AG08395 (cell line): ENCODE measurements at regions not wholly inside any gene's neighbourhood (a gene's known extent, or its start where the extent isn't known, plus 50 kb on each side); places are given as distances from the start of the nearest gene placed in this dataset.
"Not testable (repeated sequence)": the region's sequence is repeated elsewhere in the genome, so short reads cannot be mapped to it uniquely, and the experiment has no call there.

ENCODE experiments used
- DNase-seq: peaks from one replicate; pipeline ENCODE4 v3.0.0; 2012; ENCODE audit warnings: mixed read lengths, low spot score

GRCh38 chr6:168852376-168852884 lies 401.2 kb downstream of the THBS2 start:
- DNase-seq, result peak; percentile 15

GRCh38 chr6:168851460-168852375 lies 401.9 kb downstream of the THBS2 start:
- peak; percentile 21 for DNase-seq

DNA sequence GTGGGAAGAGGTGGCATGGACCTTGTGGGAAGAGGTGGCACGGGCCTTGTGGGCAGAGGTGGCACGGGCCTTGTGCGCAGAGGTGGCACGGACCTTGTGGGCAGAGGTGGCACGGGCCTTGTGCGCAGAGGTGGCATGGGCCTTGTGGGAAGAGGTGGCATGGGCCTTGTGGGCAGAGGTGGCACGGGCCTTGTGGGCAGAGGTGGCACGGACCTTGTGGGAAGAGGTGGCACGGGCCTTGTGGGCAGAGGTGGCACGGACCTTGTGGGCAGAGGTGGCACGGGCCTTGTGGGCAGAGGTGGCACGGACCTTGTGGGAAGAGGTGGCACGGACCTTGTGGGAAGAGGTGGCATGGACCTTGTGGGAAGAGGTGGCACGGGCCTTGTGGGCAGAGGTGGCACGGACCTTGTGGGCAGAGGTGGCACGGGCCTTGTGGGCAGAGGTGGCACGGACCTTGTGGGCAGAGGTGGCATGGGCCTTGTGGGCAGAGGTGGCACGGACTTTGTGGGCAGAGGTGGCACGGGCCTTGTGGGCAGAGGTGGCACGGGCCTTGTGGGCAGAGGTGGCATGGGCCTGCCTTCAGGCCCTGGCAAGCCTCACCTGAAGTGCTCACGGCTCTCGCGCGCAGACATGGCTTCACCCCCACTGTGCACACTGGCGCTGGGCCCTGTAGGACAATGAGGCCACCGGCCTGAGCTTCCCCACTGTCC lies 403.5 kb downstream of the THBS2 start:
- not testable (repeated sequence) for DNase-seq

- no peak for DNase-seq
Measured at GRCh38 chr6:168849459-168849858, 404.2 kb downstream of the THBS2 start.

GRCh38 chr6:168848797-168849196 lies 404.8 kb downstream of the THBS2 start:
- DNase-seq, result no peak

DNA sequence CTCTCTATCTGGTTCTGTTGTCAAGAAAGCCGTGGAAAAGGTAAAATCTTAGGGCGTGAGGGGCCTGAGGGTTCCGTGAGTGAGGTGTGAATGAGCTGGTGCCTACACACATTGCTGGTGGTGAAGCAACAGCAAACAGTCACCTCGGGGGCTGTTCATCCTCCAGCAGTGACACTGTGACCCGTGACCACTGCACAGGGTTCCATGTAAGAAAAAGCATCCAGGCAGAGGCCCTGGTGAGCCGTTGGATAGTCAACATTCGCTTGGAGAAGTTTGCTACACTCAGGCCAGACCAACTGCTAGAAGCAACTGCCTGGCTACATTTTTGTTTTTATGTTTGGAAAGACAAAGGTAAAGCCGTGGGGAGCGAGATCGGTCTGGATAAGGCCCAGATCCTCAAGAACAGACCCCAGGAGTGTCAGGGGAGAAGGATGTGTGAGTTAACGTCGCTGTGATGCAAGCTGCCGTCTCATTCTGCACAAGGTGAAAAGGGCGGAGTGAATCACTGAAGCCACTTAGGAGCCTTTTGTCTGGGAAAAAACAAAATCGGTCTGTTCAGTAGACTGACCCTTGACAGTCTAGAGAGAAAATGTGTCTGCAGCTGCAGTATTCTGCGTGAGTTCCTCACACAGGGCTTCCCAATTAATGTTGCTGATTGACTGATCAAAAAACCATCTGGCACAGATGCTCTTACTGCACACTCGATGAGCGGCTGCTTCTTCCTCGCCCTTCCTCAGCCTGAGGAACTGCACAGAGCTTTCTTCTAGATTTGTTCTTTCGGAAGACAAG lies 404.0 kb downstream of the SMOC2 start:
- no peak for DNase-seq

DNA sequence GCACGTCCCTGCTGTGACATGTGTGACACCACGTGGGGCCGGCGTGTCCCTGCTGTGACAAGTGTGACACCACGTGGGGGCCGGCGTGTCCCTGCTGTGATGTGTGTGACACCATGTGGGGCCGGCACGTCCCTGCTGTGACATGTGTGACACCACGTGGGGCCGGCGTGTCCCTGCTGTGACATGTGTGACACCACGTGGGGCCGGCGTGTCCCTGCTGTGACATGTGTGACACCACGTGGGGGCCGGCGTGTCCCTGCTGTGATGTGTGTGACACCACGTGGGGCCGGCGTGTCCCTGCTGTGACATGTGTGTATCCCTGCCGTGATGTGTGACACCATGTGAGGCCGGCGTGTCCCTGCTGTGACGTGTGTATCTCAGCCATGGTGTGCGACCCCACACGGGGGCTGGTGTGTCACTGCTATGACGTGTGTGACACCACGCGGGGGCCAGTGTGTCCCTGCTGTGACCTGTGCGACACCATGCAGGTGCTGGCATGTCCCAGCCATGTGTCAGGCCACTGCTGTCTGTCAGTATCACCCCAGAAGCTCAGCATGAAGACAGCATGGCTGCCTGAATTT lies 401.7 kb downstream of the SMOC2 start:
- DNase-seq, result not testable (repeated sequence)

GRCh38 chr6:168841609-168842278 lies 400.8 kb downstream of the SMOC2 start:
- no peak for DNase-seq

DNA sequence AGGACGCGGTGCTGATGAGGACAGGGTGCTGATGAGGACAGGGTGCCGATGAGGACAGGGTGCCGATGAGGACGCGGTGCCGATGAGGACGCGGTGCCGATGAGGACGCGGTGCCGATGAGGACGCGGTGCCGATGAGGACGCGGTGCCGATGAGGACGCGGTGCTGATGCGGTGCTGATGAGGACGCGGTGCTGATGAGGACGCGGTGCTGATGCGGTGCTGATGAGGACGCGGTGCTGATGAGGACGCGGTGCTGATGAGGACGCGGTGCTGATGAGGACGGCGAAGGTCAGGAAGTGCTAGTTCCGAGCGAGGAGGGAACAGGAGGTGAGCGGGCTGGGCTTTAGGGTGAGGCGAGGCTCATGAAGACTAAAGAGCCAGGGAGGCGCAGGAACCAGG lies 399.9 kb downstream of the SMOC2 start:
- DNase-seq, result not testable (repeated sequence)

DNA sequence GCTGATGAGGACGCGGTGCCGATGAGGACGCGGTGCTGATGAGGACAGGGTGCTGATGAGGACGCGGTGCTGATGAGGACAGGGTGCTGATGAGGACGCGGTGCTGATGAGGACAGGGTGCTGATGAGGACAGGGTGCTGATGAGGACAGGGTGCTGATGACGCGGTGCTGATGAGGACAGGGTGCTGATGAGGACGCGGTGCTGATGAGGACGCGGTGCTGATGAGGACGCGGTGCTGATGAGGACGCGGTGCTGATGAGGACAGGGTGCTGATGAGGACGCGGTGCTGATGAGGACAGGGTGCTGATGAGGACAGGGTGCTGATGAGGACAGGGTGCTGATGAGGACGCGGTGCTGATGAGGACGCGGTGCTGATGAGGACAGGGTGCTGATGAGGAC lies 399.3 kb downstream of the SMOC2 start:
- not testable (repeated sequence) for DNase-seq

DNA sequence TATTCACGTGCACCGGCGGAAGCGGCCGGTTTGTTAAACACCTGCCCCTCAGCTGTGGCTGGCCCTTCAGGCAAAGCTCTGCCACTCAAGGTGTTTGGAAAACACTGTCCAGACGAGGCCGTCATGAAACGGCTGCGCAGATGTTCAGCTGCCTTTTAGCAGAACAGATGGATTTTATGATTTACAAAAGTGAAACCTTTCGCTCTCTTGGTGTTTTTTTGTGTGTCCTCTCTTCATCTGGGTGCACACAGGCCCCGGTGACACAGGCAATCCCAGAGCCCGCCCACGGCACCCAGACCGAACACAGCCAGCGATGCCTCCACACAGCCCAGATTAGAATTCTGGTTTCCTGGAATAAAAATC lies 397.0 kb downstream of the SMOC2 start:
- DNase-seq, result no peak

DNA sequence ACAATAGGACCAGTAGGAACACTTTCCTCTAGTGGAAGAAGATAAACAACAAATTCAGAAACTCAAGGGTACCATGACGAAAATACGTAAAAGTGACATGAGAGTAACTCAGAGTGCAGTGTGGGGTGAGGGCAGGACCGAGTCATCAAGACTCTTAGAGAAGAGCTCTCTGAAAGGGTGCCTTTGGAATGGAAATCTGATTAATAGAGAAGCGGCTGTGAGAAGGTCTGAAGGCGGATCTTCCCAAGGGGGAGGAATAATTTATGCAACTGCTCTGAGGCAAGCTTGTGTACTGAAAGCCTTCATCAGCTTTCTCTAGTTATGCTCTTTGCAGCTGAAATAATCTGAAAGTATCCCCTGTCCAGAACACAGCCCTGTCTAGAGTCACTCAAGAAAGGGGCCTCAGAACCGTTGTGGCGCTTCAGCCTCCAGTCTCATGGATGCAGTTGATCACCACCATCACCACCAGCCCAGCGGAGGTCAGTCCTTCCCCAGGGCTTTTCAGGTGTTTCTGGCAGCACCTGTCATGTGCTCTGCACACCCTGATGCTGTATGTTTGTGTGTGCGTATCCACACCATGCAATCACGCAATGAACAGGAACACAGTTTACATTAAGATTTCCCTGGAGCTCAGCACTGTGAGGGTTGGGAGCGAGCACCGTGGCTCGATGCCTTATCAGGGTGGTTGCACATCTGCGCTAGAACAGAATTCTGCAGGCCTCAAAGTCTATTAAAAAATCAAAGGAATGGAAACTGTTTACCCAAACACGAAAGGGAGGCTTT lies 396.5 kb downstream of the SMOC2 start:
- no peak for DNase-seq

- DNase-seq, result no peak
Measured at GRCh38 chr6:168835991-168836390, 395.0 kb downstream of the SMOC2 start.

DNA sequence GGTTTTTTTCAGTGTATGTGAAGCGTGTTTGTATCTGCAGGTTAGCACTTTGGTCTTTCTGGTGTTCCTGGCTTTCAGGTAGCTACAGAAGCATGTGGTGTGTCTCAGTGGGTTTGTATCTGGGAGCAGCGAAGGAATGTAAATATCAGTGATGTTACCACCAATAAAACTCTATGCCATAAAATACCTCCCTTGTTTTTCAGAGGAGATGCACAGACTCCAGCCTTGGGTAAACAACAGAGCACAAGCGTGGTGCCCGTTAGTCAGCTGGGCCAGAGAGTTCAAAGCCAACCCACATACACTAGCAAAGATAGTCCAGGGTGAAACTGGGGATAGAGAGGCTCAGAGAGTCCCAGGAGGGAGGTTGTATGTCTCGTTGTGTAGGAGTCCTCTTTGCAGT lies 393.8 kb downstream of the SMOC2 start:
- no peak for DNase-seq

- no peak for DNase-seq
Measured at GRCh38 chr6:168834042-168834587, 393.1 kb downstream of the SMOC2 start.

DNA sequence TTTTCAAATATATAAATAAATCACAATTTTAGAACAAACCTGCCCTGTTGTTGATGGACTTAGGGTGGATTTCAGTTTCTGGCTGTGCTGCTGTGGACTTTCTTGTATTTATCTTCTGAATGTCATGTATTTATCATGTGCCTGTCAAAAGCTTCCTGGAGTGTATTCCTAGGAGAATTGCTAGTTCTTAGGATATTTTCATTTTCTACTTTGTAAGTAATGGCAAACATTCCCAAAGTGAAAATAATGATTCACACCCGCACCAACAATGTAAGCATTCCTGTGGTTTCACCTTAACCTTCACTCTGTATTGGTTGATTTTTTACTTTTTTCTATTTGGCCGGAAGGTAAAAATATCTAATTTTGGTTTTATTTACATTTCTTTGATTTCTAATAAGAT lies 387.8 kb downstream of the SMOC2 start:
- DNase-seq, result no peak

- no peak for DNase-seq
Measured at GRCh38 chr6:168828035-168828434, 387.1 kb downstream of the SMOC2 start.

DNA sequence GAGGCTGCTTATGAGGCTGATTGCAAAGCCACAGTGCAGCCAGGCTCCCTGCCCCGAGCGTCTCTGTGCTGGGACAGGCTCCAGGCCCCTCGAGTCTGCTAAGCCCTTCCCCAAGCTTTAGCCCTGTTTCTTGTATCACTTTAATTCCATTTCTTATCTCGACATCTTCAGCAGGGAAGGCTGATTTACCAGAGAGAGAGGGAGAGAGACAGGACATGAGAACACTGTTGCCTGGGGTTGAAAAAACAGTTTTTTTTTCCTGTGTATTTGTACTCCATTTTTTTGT lies 386.5 kb downstream of the SMOC2 start:
- DNase-seq, result no peak

- no peak for DNase-seq
Measured at GRCh38 chr6:168826726-168827585, 386.0 kb downstream of the SMOC2 start.

DNA sequence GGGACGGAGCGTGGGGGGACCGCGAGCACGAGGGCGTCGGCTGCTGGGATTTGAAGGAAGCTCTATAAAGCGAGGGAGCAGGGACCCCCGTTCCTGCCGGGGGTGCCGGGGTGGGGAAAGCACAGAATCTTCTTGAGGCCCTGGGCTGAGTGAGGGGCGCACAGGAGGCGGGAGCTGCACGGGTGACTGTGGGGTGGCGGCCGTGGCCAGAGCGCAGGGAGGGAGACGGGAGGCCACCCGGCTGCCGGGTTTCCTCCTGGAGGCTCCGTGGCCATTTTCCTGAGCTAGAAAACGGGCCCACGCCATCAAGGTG lies 385.1 kb downstream of the SMOC2 start:
- DNase-seq, result no peak
